HUES48 (cell line): ENCODE measurements at regions not wholly inside any gene's neighbourhood (a gene's known extent, or its start where the extent isn't known, plus 50 kb on each side); places are given as distances from the start of the nearest gene placed in this dataset.
A peak's percentile ranks its signal among the peaks of the same experiment; 100 is the strongest.

Experiments used
- H3K27ac ChIP-seq: one replicate; pipeline ENCODE4 v1.7.0; 2013; ENCODE audit warnings: low read depth, low read length, inconsistent platforms
- H3K27me3 ChIP-seq: 2 replicates; pipeline ENCODE4 v1.6.1; 2013; ENCODE audit warnings: mild to moderate bottlenecking, low read length; ENCODE audit not compliant: control insufficient read depth, insufficient read depth
- H3K36me3 ChIP-seq: 2 replicates; pipeline ENCODE4 v1.6.1; 2013; ENCODE audit warnings: low read length; ENCODE audit not compliant: control insufficient read depth, insufficient read depth
- H3K4me1 ChIP-seq: 2 replicates; pipeline ENCODE4 v1.6.1; 2013; ENCODE audit warnings: mild to moderate bottlenecking, low read length; ENCODE audit not compliant: control insufficient read depth, insufficient read depth
- H3K4me3 ChIP-seq: 2 replicates; pipeline ENCODE4 v1.5.1; 2013; ENCODE audit warnings: mild to moderate bottlenecking, low read depth, low read length
- H3K9ac ChIP-seq: 2 replicates; pipeline ENCODE4 v1.6.1; 2013; ENCODE audit warnings: mild to moderate bottlenecking, low read depth, low read length, moderate library complexity
- H3K9me3 ChIP-seq: 2 replicates; pipeline ENCODE4 v1.6.1; 2013; ENCODE audit warnings: low read length; ENCODE audit not compliant: control insufficient read depth, insufficient read depth

GRCh38 chr16:85508388-85508787 is 104.7 kb upstream of the GSE1 start:
- H3K4me1 ChIP-seq: no peaks in the 10 kb centered on the region; the same call in 1 of the 2 replicates
- H3K9me3 ChIP-seq: no peaks in the 10 kb centered on the region
- no peaks in the 10 kb centered on the region for H3K36me3 ChIP-seq
- H3K27me3 ChIP-seq: no peaks in the 10 kb centered on the region
- H3K27ac ChIP-seq: no peak overlapping the region
- no peak overlapping the region for H3K4me3 ChIP-seq
- no peak overlapping the region for H3K9ac ChIP-seq

GRCh38 chr16:85508993-85509392 is 104.1 kb upstream of the GSE1 start:
- Histone ChIP-seq H3K27me3 (no peaks in the 10 kb centered on the region), H3K9ac (no peak overlapping the region), H3K27ac (no peak overlapping the region), H3K4me1 (peaks cover 3% of the 10 kb centered on the region; the same call in 1 of the 2 replicates), H3K9me3 (no peaks in the 10 kb centered on the region), H3K36me3 (no peaks in the 10 kb centered on the region), H3K4me3 (no peak overlapping the region)

GRCh38 chr16:85510041-85510659 is 103.0 kb upstream of the GSE1 start:
- Histone ChIP-seq H3K27me3 (no peaks in the 10 kb centered on the region), H3K9me3 (no peaks in the 10 kb centered on the region), H3K4me1 (peaks cover 11% of the 10 kb centered on the region), H3K9ac (no peak overlapping the region), H3K36me3 (no peaks in the 10 kb centered on the region), H3K4me3 (no peak overlapping the region), H3K27ac (no peak overlapping the region)

- Histone ChIP-seq H3K9ac (no peak overlapping the region), H3K27ac (no peak overlapping the region), H3K4me3 (no peak overlapping the region), H3K36me3 (no peaks in the 10 kb centered on the region), H3K9me3 (no peaks in the 10 kb centered on the region), H3K27me3 (no peaks in the 10 kb centered on the region), H3K4me1 (peaks cover 16% of the 10 kb centered on the region)
These were observed 100.9 kb upstream of the GSE1 start for GRCh38 chr16:85511938-85512807.

GRCh38 chr16:85512808-85513115 is 100.4 kb upstream of the GSE1 start:
- no peaks in the 10 kb centered on the region for H3K36me3 ChIP-seq
- H3K27ac ChIP-seq: no peak overlapping the region
- H3K27me3 ChIP-seq: no peaks in the 10 kb centered on the region
- H3K9me3 ChIP-seq: no peaks in the 10 kb centered on the region
- no peak overlapping the region for H3K9ac ChIP-seq
- H3K4me1 ChIP-seq: peaks cover 16% of the 10 kb centered on the region
- H3K4me3 ChIP-seq: no peak overlapping the region

- H3K27ac ChIP-seq: no peak overlapping the region
- H3K36me3 ChIP-seq: no peaks in the 10 kb centered on the region
- H3K4me1 ChIP-seq: peaks cover 16% of the 10 kb centered on the region
- H3K27me3 ChIP-seq: no peaks in the 10 kb centered on the region
- H3K9ac ChIP-seq: no peak overlapping the region
- H3K4me3 ChIP-seq: no peak overlapping the region
- no peaks in the 10 kb centered on the region for H3K9me3 ChIP-seq
These were observed 99.9 kb upstream of the GSE1 start for GRCh38 chr16:85513180-85513579.

- peaks cover 16% of the 10 kb centered on the region for H3K4me1 ChIP-seq
- H3K4me3 ChIP-seq: no peak overlapping the region
- H3K36me3 ChIP-seq: no peaks in the 10 kb centered on the region
- no peak overlapping the region for H3K9ac ChIP-seq
- no peak overlapping the region for H3K27ac ChIP-seq
- no peaks in the 10 kb centered on the region for H3K27me3 ChIP-seq
- H3K9me3 ChIP-seq: no peaks in the 10 kb centered on the region
These were observed 99.5 kb upstream of the GSE1 start for GRCh38 chr16:85513649-85514048.

- Histone ChIP-seq H3K9me3 (no peaks in the 10 kb centered on the region), H3K4me1 (peaks cover 16% of the 10 kb centered on the region), H3K36me3 (no peaks in the 10 kb centered on the region), H3K27me3 (no peaks in the 10 kb centered on the region), H3K4me3 (no peak overlapping the region), H3K27ac (peak overlapping the region; percentile 42), H3K9ac (no peak overlapping the region)
These were observed 98.9 kb upstream of the GSE1 start for GRCh38 chr16:85514295-85514597.

- Histone ChIP-seq H3K9ac (no peak overlapping the region), H3K27ac (peak overlapping the region; percentile 45), H3K36me3 (no peaks in the 10 kb centered on the region), H3K9me3 (no peaks in the 10 kb centered on the region), H3K27me3 (no peaks in the 10 kb centered on the region), H3K4me3 (no peak overlapping the region), H3K4me1 (peaks cover 16% of the 10 kb centered on the region)
These were observed 98.4 kb upstream of the GSE1 start for GRCh38 chr16:85514598-85515318.

GRCh38 chr16:85515319-85515745 is 97.8 kb upstream of the GSE1 start:
- Histone ChIP-seq H3K36me3 (no peaks in the 10 kb centered on the region), H3K4me3 (no peak overlapping the region), H3K9ac (no peak overlapping the region), H3K27me3 (no peaks in the 10 kb centered on the region), H3K9me3 (no peaks in the 10 kb centered on the region), H3K27ac (peak overlapping the region; percentile 45), H3K4me1 (peaks cover 16% of the 10 kb centered on the region)

- Histone ChIP-seq H3K36me3 (no peaks in the 10 kb centered on the region), H3K9ac (no peak overlapping the region), H3K9me3 (no peaks in the 10 kb centered on the region), H3K4me1 (peaks cover 16% of the 10 kb centered on the region), H3K27me3 (no peaks in the 10 kb centered on the region), H3K4me3 (no peak overlapping the region), H3K27ac (peak overlapping the region; percentile 45)
These were observed 97.2 kb upstream of the GSE1 start for GRCh38 chr16:85515830-85516397.
